B cell (primary cell): ENCODE measurements at regions not wholly inside any gene's neighbourhood (a gene's known extent, or its start where the extent isn't known, plus 50 kb on each side); places are given as distances from the start of the nearest gene placed in this dataset.

Experiments
- ATAC-seq: fragments of 200-7000 bp; cut with Tn5 transposase; one replicate; pipeline ENCODE4 v1.10.0; 2021; ENCODE audit warnings: low read depth, mild to moderate bottlenecking, moderate number of reproducible peaks, moderate library complexity
- CTCF ChIA-PET: fragments of 350-600 bp; sonication (Branson Sonifier 250); formaldehyde crosslinking; loops from one replicate; lab custom pipeline; 2021; ENCODE audit warnings: antibody characterized with exemption, inconsistent platforms; lab: Charles Lee
- POLR2A ChIA-PET: fragments of 350-600 bp; sonication (Branson Sonifier 250); formaldehyde crosslinking; loops from one replicate; lab custom pipeline; 2021; ENCODE audit warnings: antibody characterized with exemption; lab: Charles Lee
- DNase-seq: peaks from one replicate; pipeline ENCODE4 v3.0.0; 2013
- H2AFZ ChIP-seq: 2 replicates; pipeline ENCODE4 v1.6.1; 2012; ENCODE audit warnings: mild to moderate bottlenecking, low read depth, low read length; ENCODE audit not compliant: insufficient read depth, poor library complexity, severe bottlenecking
- H3K27ac ChIP-seq, 2 donors: 1 replicate in 1 of 2; 2 replicates in 1 of 2; pipeline ENCODE4 v1.5.1; 2012 to 2013; ENCODE audit warnings: low read length in 2 of 2, mild to moderate bottlenecking in 2 of 2, moderate library complexity in 1 of 2
- H3K27me3 ChIP-seq, 4 experiments: fragments of 200-600 bp in 1 of 4; sonication (generic) in 1 of 4; replicated peaks in 1 of 4; 1 replicate in 2 of 4; 2 replicates in 2 of 4; pipeline versions ENCODE4 v1.6.1 to v1.7.0; 2013 to 2016; ENCODE audit warnings: low read length in 3 of 4, mild to moderate bottlenecking in 2 of 4, mixed read lengths in 1 of 4, moderate library complexity in 1 of 4; ENCODE audit not compliant: insufficient read depth in 4 of 4, control insufficient read depth in 3 of 4; ENCODE audit errors: control extremely low read depth in 1 of 4
- H3K36me3 ChIP-seq, 2 experiments: replicated peaks in 1 of 2; 1 replicate in 1 of 2; 2 replicates in 1 of 2; pipeline versions ENCODE4 v1.6.1 to v1.7.1; 2013; ENCODE audit warnings: low read length in 1 of 2; ENCODE audit not compliant: insufficient read depth in 2 of 2, control insufficient read depth in 1 of 2; ENCODE audit errors: control extremely low read depth in 1 of 2, extremely low read depth in 1 of 2
- H3K4me1 ChIP-seq, 2 donors: fragments of 200-600 bp in 1 of 2; sonication (generic) in 1 of 2; 1 replicate in 1 of 2; 2 replicates in 1 of 2; pipeline versions ENCODE4 v1.5.1 to v1.6.1; 2013 to 2017; ENCODE audit warnings: low read length in 2 of 2; ENCODE audit not compliant: control insufficient read depth in 2 of 2, insufficient read depth in 2 of 2
- H3K4me2 ChIP-seq: replicated peaks from 2 replicates; pipeline ENCODE3; 2012; ENCODE audit warnings: mild to moderate bottlenecking, low read depth, low read length; ENCODE audit not compliant: poor library complexity, severe bottlenecking
- H3K4me3 ChIP-seq, 5 experiments: fragments of 200-600 bp in 1 of 5; sonication (generic) in 1 of 5; 1 replicate in 3 of 5; 2 replicates in 2 of 5; pipeline versions ENCODE4 v1.5.1 to v1.7.0; 2011 to 2016; ENCODE audit warnings: low read length in 4 of 5, mild to moderate bottlenecking in 4 of 5, low read depth in 2 of 5, control low read depth in 1 of 5, moderate library complexity in 1 of 5; ENCODE audit not compliant: insufficient read depth in 1 of 5; ENCODE audit errors: control extremely low read depth in 1 of 5, extremely low read depth in 1 of 5
- H3K79me2 ChIP-seq: fragments of 200-600 bp; sonication (generic); one replicate; pipeline ENCODE4 v1.6.0; 2016; ENCODE audit warnings: low read length; ENCODE audit not compliant: control insufficient read depth, insufficient read depth
- H3K9ac ChIP-seq: fragments of 200-600 bp; sonication (generic); 2 replicates; pipeline ENCODE4 v1.6.1; 2017; ENCODE audit warnings: mild to moderate bottlenecking, low read length, moderate library complexity
- H3K9me3 ChIP-seq, 3 donors: one replicate each; pipeline versions ENCODE4 v1.6.1 to v1.7.1; 2013; ENCODE audit warnings: low read length in 2 of 3; ENCODE audit not compliant: control insufficient read depth in 2 of 3, insufficient read depth in 1 of 3; ENCODE audit errors: control extremely low read depth in 1 of 3
- H4K20me1 ChIP-seq: 2 replicates; pipeline ENCODE4 v1.6.0; 2012; ENCODE audit warnings: mild to moderate bottlenecking, low read length; ENCODE audit not compliant: insufficient read depth, control insufficient read depth, poor library complexity, severe bottlenecking
- H3K27ac Mint-ChIP-seq: one replicate; pipeline ENCODE4 v1.8.0; 2021; ENCODE audit warnings: mixed read lengths
- H3K27me3 Mint-ChIP-seq: one replicate; pipeline ENCODE4 v1.8.0; 2021; ENCODE audit warnings: mixed read lengths
- H3K4me1 Mint-ChIP-seq: one replicate; pipeline ENCODE4 v1.8.0; 2021; ENCODE audit warnings: mixed read lengths
- H3K4me3 Mint-ChIP-seq: one replicate; pipeline ENCODE4 v1.8.0; 2021; ENCODE audit warnings: mixed read lengths
- H3K9me3 Mint-ChIP-seq: one replicate; pipeline ENCODE4 v1.8.0; 2022; ENCODE audit warnings: mixed read lengths; ENCODE audit not compliant: insufficient read depth
- CTCF ChIP-seq: fragments of 200-600 bp; IDR thresholded peaks from one replicate; pipeline ENCODE4 v1.8.0; 2022; ENCODE audit warnings: antibody characterized with exemption, mild to moderate bottlenecking
- EZH2 ChIP-seq: IDR thresholded peaks from 2 replicates; pipeline ENCODE4 v1.6.1; 2012; ENCODE audit warnings: borderline replicate concordance, low read depth, mild to moderate bottlenecking, moderate library complexity, low read length; ENCODE audit not compliant: insufficient read depth, poor library complexity, severe bottlenecking
- WGBS: methylation state at CpG from one replicate; pipeline ENCODE4 v1.1.5; 2013; ENCODE audit warnings: missing lambda C conversion rate; ENCODE audit not compliant: insufficient coverage; 5-methylcytosine and 5-hydroxymethylcytosine counted together
- intact Hi-C: fragments of 100-400 bp; cut with micrococcal nuclease; formaldehyde crosslinking; loops from one replicate; pipeline ENCODE4 v1.10.0; 2022

- intact Hi-C loops, result no loop called here
- CTCF ChIA-PET, result no interaction called here
- H3K9me3 ChIP-seq, result no peaks in the 10 kb centered on the region
- Mint-ChIP-seq H3K27ac (no peak overlapping the region), H3K9me3 (no peaks in the 10 kb centered on the region), H3K4me3 (no peak overlapping the region), H3K27me3 (peaks cover 8% of the 10 kb centered on the region), H3K4me1 (no peaks in the 10 kb centered on the region)
- no peak overlapping the region for H3K27ac ChIP-seq
- DNase-seq (no peak), ATAC-seq (no peak)
- no peaks in the 10 kb centered on the region for H3K27me3 ChIP-seq
- H3K4me3 ChIP-seq, result no peak overlapping the region
- POLR2A ChIA-PET, result no interaction called here
- no peaks in the 10 kb centered on the region for H3K36me3 ChIP-seq
- 88% methylated on average over 2 of the region's 2 CpGs for whole genome bisulfite sequencing
- no peaks in the 10 kb centered on the region for H3K4me1 ChIP-seq
- H3K9ac ChIP-seq, result no peak overlapping the region
- no peaks in the 10 kb centered on the region for H4K20me1 ChIP-seq
- TF ChIP-seq EZH2, result no peak
- TF ChIP-seq CTCF, result no peak
- no peak overlapping the region for H2AFZ ChIP-seq
- no peak overlapping the region for H3K4me2 ChIP-seq
- no peaks in the 10 kb centered on the region for H3K79me2 ChIP-seq
These were observed 134.5 kb upstream of the TMTC4 start for GRCh38 chr13:100809129-100809390.

GRCh38 chr13:100808330-100809128, 133.9 kb upstream of the TMTC4 start:
- CTCF ChIA-PET, result no interaction called here
- no peak for ATAC-seq
- Histone ChIP-seq H3K27ac (no peak overlapping the region), H3K79me2 (no peaks in the 10 kb centered on the region), H3K36me3 (no peaks in the 10 kb centered on the region), H3K4me1 (no peaks in the 10 kb centered on the region), H2AFZ (no peak overlapping the region), H3K4me2 (no peak overlapping the region), H3K4me3 (no peak overlapping the region), H3K9ac (no peak overlapping the region), H3K9me3 (no peaks in the 10 kb centered on the region), H4K20me1 (no peaks in the 10 kb centered on the region), H3K27me3 (no peaks in the 10 kb centered on the region)
- POLR2A ChIA-PET, result no interaction called here
- no peak for TF ChIP-seq EZH2
- TF ChIP-seq CTCF, result no peak
- H3K27ac Mint-ChIP-seq, result no peak overlapping the region
- no peaks in the 10 kb centered on the region for H3K9me3 Mint-ChIP-seq
- DNase-seq, result no peak
- no peaks in the 10 kb centered on the region for H3K4me1 Mint-ChIP-seq
- H3K4me3 Mint-ChIP-seq, result no peak overlapping the region
- peaks cover 8% of the 10 kb centered on the region for H3K27me3 Mint-ChIP-seq
- intact Hi-C loops, result no loop called here
- WGBS, result 63% methylated on average over 4 of the region's 8 CpGs
